SK-N-MC (cell line): ENCODE measurements at regions not wholly inside any gene's neighbourhood (a gene's known extent, or its start where the extent isn't known, plus 50 kb on each side); places are given as distances from the start of the nearest gene placed in this dataset.

Experiments
- EZH2 ChIP-seq: fragments of 200-600 bp; sonication (generic); IDR thresholded peaks from one replicate; pipeline ENCODE4 v1.6.1; 2017; ENCODE audit warnings: antibody characterized with exemption
- FOXP2 ChIP-seq: optimal IDR thresholded peaks from 2 replicates; pipeline ENCODE3; 2011; ENCODE audit warnings: mild to moderate bottlenecking, moderate library complexity; ENCODE audit not compliant: insufficient read depth; ENCODE audit errors: extremely low read length, control extremely low read depth
- POLR2AphosphoS5 ChIP-seq: IDR thresholded peaks from 2 replicates; pipeline ENCODE4 v1.6.1; 2012; ENCODE audit warnings: mild to moderate bottlenecking, low read depth, low read length, borderline replicate concordance

DNA sequence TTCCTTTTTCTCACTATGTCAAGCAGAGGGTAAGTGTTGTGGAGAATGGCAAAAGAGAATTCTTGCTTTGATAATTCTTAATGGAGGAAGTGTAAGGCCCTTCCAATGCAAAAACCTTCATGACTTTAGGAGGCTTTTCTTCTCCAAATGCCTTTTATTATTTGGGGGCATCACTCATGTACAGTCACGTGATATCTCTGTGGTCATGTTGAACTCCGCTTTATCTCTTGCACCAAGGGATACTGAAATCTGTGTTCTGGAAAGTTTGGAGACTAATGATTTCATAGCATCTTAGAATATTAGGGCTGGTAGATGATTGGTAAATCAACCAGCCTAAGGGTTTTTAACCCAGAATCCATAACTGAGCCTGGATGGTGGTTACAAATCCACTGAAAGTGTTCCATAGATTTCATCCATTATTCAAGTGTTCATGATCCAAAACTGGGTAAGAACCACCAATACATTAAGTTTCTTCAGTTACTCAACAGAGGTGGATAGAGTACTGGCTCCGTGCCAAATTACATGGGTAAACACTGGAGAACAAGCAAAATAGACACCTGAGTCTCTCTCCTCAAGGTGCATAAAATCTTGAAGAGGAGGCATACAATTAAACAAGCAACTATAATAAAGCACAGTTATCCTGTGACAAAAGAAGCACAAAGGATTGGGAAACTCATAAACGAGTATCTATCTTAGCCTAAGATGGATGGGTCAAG, 169.6 kb upstream of the EPHA4 start:
- TF ChIP-seq EZH2, result no peak
- no peak for TF ChIP-seq POLR2AphosphoS5
- TF ChIP-seq FOXP2, result no peak
